H1 (cell line): ENCODE measurements at regions not wholly inside any gene's neighbourhood (a gene's known extent, or its start where the extent isn't known, plus 50 kb on each side); places are given as distances from the start of the nearest gene placed in this dataset.

ENCODE experiments used
- CTCF ChIA-PET: fragments of 300-600 bp; sonication (Branson Sonifier 250); formaldehyde crosslinking; loops from one replicate; lab custom pipeline; 2021; ENCODE audit not compliant: partially characterized antibody; lab: Charles Lee
- POLR2A ChIA-PET: fragments of 300-600 bp; sonication (Branson Sonifier 250); formaldehyde crosslinking; loops from one replicate; lab custom pipeline; 2021; ENCODE audit warnings: inconsistent platforms; ENCODE audit not compliant: partially characterized antibody; lab: Charles Lee
- DNase-seq, 2 experiments: peaks; one replicate each; pipeline versions ENCODE4 v3.0.0 to v3.0.0-alpha.2; 2010 to 2022; ENCODE audit warnings: low spot score in 2 of 2, low read depth in 1 of 2, mixed read lengths in 1 of 2
- FAIRE-seq: peaks from 2 replicates; lab custom pipeline; 2011; peaks lifted over from hg19 to GRCh38; lab: Jason Lieb, UNC
- H2AFZ ChIP-seq: 2 replicates; pipeline ENCODE4 v1.8.1; 2012; ENCODE audit warnings: low read length, inconsistent platforms
- H2AK5ac ChIP-seq: 2 replicates; pipeline ENCODE4 v1.6.1; 2013; ENCODE audit warnings: low read depth, low read length
- H2BK120ac ChIP-seq: replicated peaks from 2 replicates; pipeline ENCODE3; 2013; ENCODE audit warnings: low read depth, low read length, inconsistent platforms
- H2BK12ac ChIP-seq: 2 replicates; pipeline ENCODE4 v1.6.1; 2013; ENCODE audit warnings: low read depth, low read length
- H2BK15ac ChIP-seq: 2 replicates; pipeline ENCODE4 v1.6.1; 2013; ENCODE audit warnings: low read length
- H2BK20ac ChIP-seq: 2 replicates; pipeline ENCODE4 v1.6.1; 2013; ENCODE audit warnings: low read length
- H2BK5ac ChIP-seq: 2 replicates; pipeline ENCODE4 v1.6.1; 2013; ENCODE audit warnings: low read depth, low read length
- H3K14ac ChIP-seq: 2 replicates; pipeline ENCODE4 v1.6.1; 2013; ENCODE audit warnings: inconsistent platforms; ENCODE audit not compliant: insufficient read length
- H3K18ac ChIP-seq: 2 replicates; pipeline ENCODE4 v1.6.1; 2013; ENCODE audit warnings: low read length; ENCODE audit errors: extremely low read depth
- H3K23ac ChIP-seq: 2 replicates; pipeline ENCODE4 v1.6.1; 2013; ENCODE audit warnings: inconsistent platforms; ENCODE audit not compliant: insufficient read length
- H3K23me2 ChIP-seq: 2 replicates; pipeline ENCODE4 v1.6.1; 2013; ENCODE audit warnings: low read depth, low read length
- H3K27ac ChIP-seq: 2 replicates; pipeline ENCODE4 v1.6.1; 2011; ENCODE audit warnings: low read depth, low read length, inconsistent platforms
- H3K27me3 ChIP-seq, 4 experiments: replicated peaks in 1 of 4; 1 replicate in 1 of 4; 2 replicates in 3 of 4; pipeline versions ENCODE4 v1.6.1 to v1.8.1; 2011 to 2013; ENCODE audit warnings: low read length in 3 of 4, mild to moderate bottlenecking in 3 of 4, inconsistent platforms in 2 of 4, mixed read lengths in 2 of 4, moderate library complexity in 1 of 4; ENCODE audit not compliant: control insufficient read depth in 3 of 4, insufficient read depth in 3 of 4; ENCODE audit errors: extremely low read depth in 1 of 4
- H3K36me3 ChIP-seq, 4 experiments: 2 replicates each; pipeline versions ENCODE4 v1.6.1 to v1.8.1; 2011 to 2013; ENCODE audit warnings: mild to moderate bottlenecking in 4 of 4, low read length in 3 of 4, moderate library complexity in 2 of 4, control low read depth in 1 of 4, inconsistent platforms in 1 of 4; ENCODE audit not compliant: insufficient read depth in 4 of 4, control insufficient read depth in 2 of 4
- H3K4ac ChIP-seq: replicated peaks from 2 replicates; pipeline ENCODE3; 2013; ENCODE audit warnings: low read length, low read depth, mixed read lengths, inconsistent platforms; ENCODE audit not compliant: insufficient read length
- H3K4me1 ChIP-seq, 4 experiments: replicated peaks in 1 of 4; 1 replicate in 1 of 4; 2 replicates in 3 of 4; pipeline versions ENCODE4 v1.6.1 to v1.8.1; 2011 to 2013; ENCODE audit warnings: low read length in 3 of 4, inconsistent platforms in 2 of 4, mixed read lengths in 1 of 4; ENCODE audit not compliant: insufficient read depth in 4 of 4, control insufficient read depth in 3 of 4
- H3K4me2 ChIP-seq, 2 experiments: 2 replicates each; pipeline versions ENCODE4 v1.6.1 to v1.8.1; 2011 to 2013; ENCODE audit warnings: low read depth in 2 of 2, low read length in 2 of 2, control low read depth in 1 of 2, inconsistent platforms in 1 of 2, mild to moderate bottlenecking in 1 of 2; ENCODE audit not compliant: insufficient read depth in 1 of 2
- H3K4me3 ChIP-seq, 4 experiments: fragments of 200-600, 300-600 bp in 1 of 4; sonication (generic), shearing (Covaris generic), sonication (Bioruptor Twin) in 1 of 4; 2 replicates each; pipeline versions ENCODE4 v1.5.1 to v1.8.1; 2011 to 2016; ENCODE audit warnings: low read length in 4 of 4, low read depth in 3 of 4, control low read depth in 2 of 4, inconsistent platforms in 2 of 4, mild to moderate bottlenecking in 2 of 4, mixed read lengths in 1 of 4, moderate library complexity in 1 of 4; ENCODE audit not compliant: insufficient read depth in 2 of 4; ENCODE audit errors: extremely low read depth in 1 of 4
- H3K56ac ChIP-seq: replicated peaks from 2 replicates; pipeline ENCODE3; 2013; ENCODE audit warnings: low read depth, mild to moderate bottlenecking, mixed read lengths, low read length, inconsistent platforms; ENCODE audit not compliant: insufficient read length
- H3K79me1 ChIP-seq: 2 replicates; pipeline ENCODE4 v1.6.1; 2013; ENCODE audit warnings: low read depth, low read length, control low read depth
- H3K79me2 ChIP-seq, 2 experiments: 2 replicates each; pipeline versions ENCODE4 v1.6.1 to v1.8.1; 2012 to 2013; ENCODE audit warnings: low read length in 2 of 2, mild to moderate bottlenecking in 2 of 2, inconsistent platforms in 1 of 2; ENCODE audit not compliant: insufficient read depth in 2 of 2, control insufficient read depth in 1 of 2
- H3K9ac ChIP-seq, 4 experiments: replicated peaks in 1 of 4; 1 replicate in 1 of 4; 2 replicates in 3 of 4; pipeline versions ENCODE4 v1.6.1 to v1.8.1; 2011 to 2013; ENCODE audit warnings: low read depth in 3 of 4, low read length in 3 of 4, control low read depth in 2 of 4, mild to moderate bottlenecking in 2 of 4, moderate library complexity in 2 of 4, inconsistent platforms in 1 of 4; ENCODE audit errors: extremely low read depth in 1 of 4
- H3K9me3 ChIP-seq, 2 experiments: 2 replicates each; pipeline versions ENCODE4 v1.6.1 to v1.8.1; 2012 to 2013; ENCODE audit warnings: mild to moderate bottlenecking in 2 of 2, moderate library complexity in 2 of 2, control low read depth in 1 of 2, inconsistent platforms in 1 of 2, low read depth in 1 of 2, low read length in 1 of 2, mixed read lengths in 1 of 2; ENCODE audit not compliant: insufficient read depth in 2 of 2
- H4K20me1 ChIP-seq, 2 experiments: replicated peaks in 1 of 2; 2 replicates each; pipeline versions ENCODE3 to v1.8.1; 2011 to 2013; ENCODE audit warnings: inconsistent platforms in 2 of 2, low read length in 2 of 2, mild to moderate bottlenecking in 1 of 2; ENCODE audit not compliant: insufficient read depth in 2 of 2, control insufficient read depth in 1 of 2
- H4K5ac ChIP-seq: 2 replicates; pipeline ENCODE4 v1.6.1; 2013; ENCODE audit warnings: low read length, low read depth, mixed read lengths, inconsistent platforms; ENCODE audit not compliant: insufficient read length
- H4K8ac ChIP-seq: 2 replicates; pipeline ENCODE4 v1.8.0; 2013; ENCODE audit warnings: mild to moderate bottlenecking, moderate library complexity, low read length, inconsistent platforms; ENCODE audit not compliant: insufficient read depth; ENCODE audit errors: extremely low read depth
- H4K91ac ChIP-seq: replicated peaks from 2 replicates; pipeline ENCODE3; 2013; ENCODE audit warnings: low read length, mixed read lengths, inconsistent platforms; ENCODE audit not compliant: insufficient read length
- ASH2L ChIP-seq: fragments of 200-600, 300-600 bp; sonication (generic); IDR thresholded peaks from one replicate; pipeline ENCODE4 v1.7.1; 2017; ENCODE audit warnings: low read length
- GTF2F1 ChIP-seq: IDR thresholded peaks from 2 replicates; pipeline ENCODE4 v1.6.1; 2012; ENCODE audit warnings: low read depth, low read length, improper control_type of control experiment, borderline replicate concordance
- KDM4A ChIP-seq: IDR thresholded peaks from one replicate; pipeline ENCODE4 v1.7.1; 2012; ENCODE audit warnings: low read depth, mild to moderate bottlenecking, moderate library complexity, low read length, inconsistent platforms; ENCODE audit not compliant: severe bottlenecking
- MAFK ChIP-seq: IDR thresholded peaks from 2 replicates; pipeline ENCODE4 v1.6.1; 2012; ENCODE audit warnings: low read depth, mild to moderate bottlenecking, improper control_type of control experiment, low read length
- RAD21 ChIP-seq, 2 experiments: IDR thresholded peaks in 1 of 2; conservative IDR thresholded peaks in 1 of 2; 2 replicates each; pipeline ENCODE4 v1.6.1; 2011; ENCODE audit warnings: low read depth in 2 of 2, low read length in 2 of 2, improper control_type of control experiment in 1 of 2, inconsistent platforms in 1 of 2, mild to moderate bottlenecking in 1 of 2, moderate library complexity in 1 of 2
- RBBP5 ChIP-seq: IDR thresholded peaks from 2 replicates; pipeline ENCODE4 v1.7.1; 2012; ENCODE audit warnings: low read depth, mild to moderate bottlenecking, inconsistent platforms, low read length, moderate library complexity, borderline replicate concordance
- RFX5 ChIP-seq: IDR thresholded peaks from 2 replicates; pipeline ENCODE4 v1.6.1; 2011; ENCODE audit warnings: low read depth, low read length, improper control_type of control experiment, borderline replicate concordance
- RXRA ChIP-seq: IDR thresholded peaks from 2 replicates; pipeline ENCODE4 v1.6.1; 2011; ENCODE audit warnings: low read depth, mild to moderate bottlenecking, low read length, moderate library complexity; ENCODE audit not compliant: insufficient read depth
- TAF7 ChIP-seq: optimal IDR thresholded peaks from 2 replicates; pipeline ENCODE3; 2011; ENCODE audit warnings: low read depth, mild to moderate bottlenecking, inconsistent platforms, low read length, moderate library complexity, borderline replicate concordance
- WGBS, 2 experiments: shearing (Covaris generic) in 1 of 2; methylation state at CpG; one replicate each; pipeline versions ENCODE4 v1.1.6 to v1.1.7; 2013 to 2015; ENCODE audit warnings: low lambda C conversion rate in 2 of 2, mixed read lengths in 2 of 2, inconsistent platforms in 1 of 2, low coverage in 1 of 2, missing lambda C conversion rate in 1 of 2; ENCODE audit not compliant: insufficient replicate concordance in 2 of 2, insufficient coverage in 1 of 2, insufficient read length in 1 of 2; ENCODE audit errors: extremely low coverage in 1 of 2, missing lambda C conversion rate in 1 of 2; 5-methylcytosine and 5-hydroxymethylcytosine counted together
- TF ChIP-seq, protein P1 (sequence below): IDR thresholded peaks from 2 replicates; pipeline ENCODE4 v1.6.1; 2012; ENCODE audit warnings: inconsistent platforms

DNA sequence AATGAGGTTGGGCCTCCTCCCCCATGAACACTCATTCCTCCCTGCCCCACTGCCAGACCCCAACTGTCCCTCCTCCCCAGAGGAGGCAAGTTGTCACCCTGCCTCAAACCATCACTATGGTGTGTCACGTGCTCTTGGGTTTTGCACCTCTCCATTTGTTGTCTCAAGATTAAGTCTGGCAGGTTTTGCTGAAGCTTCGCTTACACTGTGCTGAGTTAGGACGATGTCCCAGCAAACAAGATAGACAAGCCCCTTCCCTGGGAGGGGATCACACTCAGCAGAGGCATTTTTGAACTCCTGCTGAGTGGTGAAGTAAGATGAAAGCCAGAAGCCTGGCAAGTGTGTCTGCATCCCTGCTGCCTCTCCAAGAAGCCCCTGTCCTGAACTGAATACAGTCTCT, 78.3 kb downstream of the CBLN1 start (continued):
- TF ChIP-seq MAFK, result no peak

DNA sequence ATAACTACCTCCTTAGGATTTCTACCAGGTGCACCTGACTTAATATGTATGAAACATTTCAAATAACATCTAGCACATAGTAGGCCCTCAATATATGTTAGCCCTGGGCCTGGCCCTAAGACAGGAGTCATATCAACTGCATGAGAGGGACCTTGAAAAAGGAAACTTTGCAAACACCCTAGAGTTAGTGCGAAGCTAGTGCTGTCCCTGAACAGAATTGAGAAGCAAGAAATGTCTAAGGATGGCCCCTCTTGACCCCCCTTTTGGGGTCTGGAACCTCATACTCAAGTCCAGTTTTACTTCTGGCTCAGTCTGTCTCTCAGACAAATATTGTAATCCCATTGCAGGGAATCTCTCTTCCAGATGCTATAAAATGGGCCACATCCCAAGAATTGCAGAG, 80.5 kb downstream of the CBLN1 start:
- WGBS, 2 experiments, result 92% methylated on average over 1 of the region's 1 CpG; no CpG with 5 or more reads in 1 of the 2 experiments
- no peak overlapping the region for H3K4me2 ChIP-seq
- no peak for TF ChIP-seq KDM4A
- no peak for TF ChIP-seq RAD21 (IDR thresholded peaks at IDR 0.05 in 1 of 2, conservative IDR thresholded peaks at IDR 0.05 in 1 of 2; ENCODE audit: low read depth in 2 of 2, low read length in 2 of 2)
- TF ChIP-seq, protein P1, sequence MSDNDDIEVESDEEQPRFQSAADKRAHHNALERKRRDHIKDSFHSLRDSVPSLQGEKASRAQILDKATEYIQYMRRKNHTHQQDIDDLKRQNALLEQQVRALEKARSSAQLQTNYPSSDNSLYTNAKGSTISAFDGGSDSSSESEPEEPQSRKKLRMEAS, result no peak
- no peak for TF ChIP-seq ASH2L
- no peak for TF ChIP-seq MAFK
- TF ChIP-seq RBBP5, result no peak
- TF ChIP-seq TAF7, result no peak
- TF ChIP-seq GTF2F1, result no peak
- TF ChIP-seq RXRA, result no peak
- TF ChIP-seq RFX5, result no peak

More for the DNA sequence above, 80.5 kb downstream of the CBLN1 start:
- H3K79me2 ChIP-seq, result no peaks in the 10 kb centered on the region
- H4K8ac ChIP-seq, result no peak overlapping the region
- no peak overlapping the region for H3K27ac ChIP-seq
- no peak overlapping the region for H2AFZ ChIP-seq
- no peak overlapping the region for H3K23ac ChIP-seq
- no peak overlapping the region for H3K18ac ChIP-seq
- POLR2A ChIA-PET, result no interaction called here
- FAIRE-seq (no peak), DNase-seq (no peak)
- H3K4me1 ChIP-seq, result no peaks in the 10 kb centered on the region
- no peak overlapping the region for H3K4ac ChIP-seq
- H3K9me3 ChIP-seq, result no peaks in the 10 kb centered on the region
- H3K14ac ChIP-seq, result no peak overlapping the region
- H3K56ac ChIP-seq, result no peak overlapping the region
- H2BK20ac ChIP-seq, result no peak overlapping the region
- H4K20me1 ChIP-seq, result no peaks in the 10 kb centered on the region
- H2BK12ac ChIP-seq, result no peak overlapping the region
- no peak overlapping the region for H4K91ac ChIP-seq
- no peaks in the 10 kb centered on the region for H3K36me3 ChIP-seq
- CTCF ChIA-PET, result interaction anchor here (0.9 kb wide), 1 partner anchor 340 kb away, joined by 3 read pairs; no protein-coding TSS in a partner anchor
- H3K9ac ChIP-seq, result no peak overlapping the region
- H3K4me3 ChIP-seq, result no peak overlapping the region
- no peaks in the 10 kb centered on the region for H3K23me2 ChIP-seq
- H2BK120ac ChIP-seq, result no peak overlapping the region
- no peaks in the 10 kb centered on the region for H3K27me3 ChIP-seq
- H4K5ac ChIP-seq, result no peak overlapping the region
- H2BK15ac ChIP-seq, result no peak overlapping the region
- no peak overlapping the region for H2AK5ac ChIP-seq
- no peaks in the 10 kb centered on the region for H3K79me1 ChIP-seq
- no peak overlapping the region for H2BK5ac ChIP-seq
